ENCODE measurements at regions not wholly inside any gene's neighbourhood (a gene's known extent, or its start where the extent isn't known, plus 50 kb on each side); places are given as distances from the start of the nearest gene placed in this dataset.

- TF ChIP-seq CTCF (IDR thresholded peaks at IDR 0.05; ENCODE audit: insufficient read depth, low read length, severe bottlenecking), result no peak
- Histone ChIP-seq H3K36me3 (ENCODE audit: control insufficient read depth, insufficient read depth, low read length) (no peaks in the 10 kb centered on the region), H3K27me3 (ENCODE audit: control insufficient read depth, insufficient read depth, low read length) (no peaks in the 10 kb centered on the region), H3K4me3 (ENCODE audit: low read depth, low read length) (no peak overlapping the region)
- no peak for FAIRE-seq
- DNase-seq (ENCODE audit: low read depth), result no peak
Observed at GRCh38 chr7:156169474-156170370, 357.5 kb upstream of the SHH start.

GRCh38 chr7:156168434-156168833 lies 356.2 kb upstream of the SHH start:
- no peaks in the 10 kb centered on the region for H3K27me3 ChIP-seq (ENCODE audit: control insufficient read depth, insufficient read depth, low read length)
- DNase-seq (ENCODE audit: low read depth), result no peak
- no peaks in the 10 kb centered on the region for H3K36me3 ChIP-seq (ENCODE audit: control insufficient read depth, insufficient read depth, low read length)
- TF ChIP-seq CTCF (IDR thresholded peaks at IDR 0.05; ENCODE audit: insufficient read depth, low read length, severe bottlenecking), result no peak
- H3K4me3 ChIP-seq (ENCODE audit: low read depth, low read length), result no peak overlapping the region
- FAIRE-seq, result no peak

GRCh38 chr7:156167987-156168386 lies 355.7 kb upstream of the SHH start:
- no peak for TF ChIP-seq CTCF (IDR thresholded peaks at IDR 0.05; ENCODE audit: insufficient read depth, low read length, severe bottlenecking)
- Histone ChIP-seq H3K36me3 (ENCODE audit: control insufficient read depth, insufficient read depth, low read length) (no peaks in the 10 kb centered on the region), H3K4me3 (ENCODE audit: low read depth, low read length) (no peak overlapping the region), H3K27me3 (ENCODE audit: control insufficient read depth, insufficient read depth, low read length) (no peaks in the 10 kb centered on the region)
- DNase-seq (ENCODE audit: low read depth), result no peak
- FAIRE-seq, result no peak

- H3K27me3 ChIP-seq (ENCODE audit: control insufficient read depth, insufficient read depth, low read length), result no peaks in the 10 kb centered on the region
- TF ChIP-seq CTCF (IDR thresholded peaks at IDR 0.05; ENCODE audit: insufficient read depth, low read length, severe bottlenecking), result no peak
- no peak for FAIRE-seq
- DNase-seq (ENCODE audit: low read depth), result no peak
- no peaks in the 10 kb centered on the region for H3K36me3 ChIP-seq (ENCODE audit: control insufficient read depth, insufficient read depth, low read length)
- no peak overlapping the region for H3K4me3 ChIP-seq (ENCODE audit: low read depth, low read length)
Observed at GRCh38 chr7:156167417-156167807, 355.1 kb upstream of the SHH start.

DNA sequence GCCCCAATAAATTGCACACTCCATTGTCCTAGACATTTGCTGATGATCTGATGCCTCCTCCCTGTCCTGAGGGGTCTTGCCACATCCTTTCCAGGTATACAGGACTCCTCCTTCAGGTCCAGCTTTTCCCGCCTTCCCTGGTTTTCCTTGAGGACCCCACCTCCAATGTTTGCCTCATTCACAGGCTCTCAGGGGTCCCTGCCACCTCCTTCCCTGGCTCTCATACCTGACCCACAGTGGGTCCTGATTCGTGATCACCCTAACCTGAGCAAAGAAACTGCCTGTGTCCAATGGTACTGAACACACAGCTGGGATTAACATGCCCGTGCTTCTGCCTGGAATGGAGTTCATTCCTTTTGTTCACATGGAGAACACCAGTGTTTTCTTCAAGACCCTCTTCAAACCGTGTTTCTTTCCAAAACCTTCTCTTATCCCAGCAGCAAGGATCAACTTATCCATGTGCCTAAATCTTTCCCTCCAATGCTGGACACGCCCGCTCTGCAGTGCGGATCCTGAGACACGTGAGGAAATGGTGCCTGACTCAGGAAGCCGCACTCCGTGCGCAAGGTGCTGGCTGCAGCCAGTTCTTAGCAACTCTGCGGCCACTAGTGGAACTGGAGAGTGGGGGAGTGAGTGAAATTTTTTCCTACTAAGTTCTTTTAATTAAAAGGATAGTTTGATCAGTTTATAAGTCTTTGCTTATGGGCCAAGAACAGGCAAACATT lies 354.6 kb upstream of the SHH start:
- H3K4me3 ChIP-seq (ENCODE audit: low read depth, low read length), result no peak overlapping the region
- no peak for TF ChIP-seq CTCF (IDR thresholded peaks at IDR 0.05; ENCODE audit: insufficient read depth, low read length, severe bottlenecking)

More for the DNA sequence above, 354.6 kb upstream of the SHH start:
- DNase-seq (ENCODE audit: low read depth) (no peak), FAIRE-seq (no peak)
- H3K27me3 ChIP-seq (ENCODE audit: control insufficient read depth, insufficient read depth, low read length), result no peaks in the 10 kb centered on the region
- no peaks in the 10 kb centered on the region for H3K36me3 ChIP-seq (ENCODE audit: control insufficient read depth, insufficient read depth, low read length)

Data from bronchial epithelial cell (primary cell).